ENCODE measurements at regions not wholly inside any gene's neighbourhood (a gene's known extent, or its start where the extent isn't known, plus 50 kb on each side); places are given as distances from the start of the nearest gene placed in this dataset.

- TF ChIP-seq, protein P1, sequence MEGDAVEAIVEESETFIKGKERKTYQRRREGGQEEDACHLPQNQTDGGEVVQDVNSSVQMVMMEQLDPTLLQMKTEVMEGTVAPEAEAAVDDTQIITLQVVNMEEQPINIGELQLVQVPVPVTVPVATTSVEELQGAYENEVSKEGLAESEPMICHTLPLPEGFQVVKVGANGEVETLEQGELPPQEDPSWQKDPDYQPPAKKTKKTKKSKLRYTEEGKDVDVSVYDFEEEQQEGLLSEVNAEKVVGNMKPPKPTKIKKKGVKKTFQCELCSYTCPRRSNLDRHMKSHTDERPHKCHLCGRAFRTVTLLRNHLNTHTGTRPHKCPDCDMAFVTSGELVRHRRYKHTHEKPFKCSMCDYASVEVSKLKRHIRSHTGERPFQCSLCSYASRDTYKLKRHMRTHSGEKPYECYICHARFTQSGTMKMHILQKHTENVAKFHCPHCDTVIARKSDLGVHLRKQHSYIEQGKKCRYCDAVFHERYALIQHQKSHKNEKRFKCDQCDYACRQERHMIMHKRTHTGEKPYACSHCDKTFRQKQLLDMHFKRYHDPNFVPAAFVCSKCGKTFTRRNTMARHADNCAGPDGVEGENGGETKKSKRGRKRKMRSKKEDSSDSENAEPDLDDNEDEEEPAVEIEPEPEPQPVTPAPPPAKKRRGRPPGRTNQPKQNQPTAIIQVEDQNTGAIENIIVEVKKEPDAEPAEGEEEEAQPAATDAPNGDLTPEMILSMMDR (IDR thresholded peaks at IDR 0.05) = no peak
- no peak for TF ChIP-seq EZH2phosphoT487 (IDR thresholded peaks at IDR 0.05)
These were observed 78.1 kb upstream of the PRICKLE2 start for GRCh38 chr3:64303401-64303800.
